ENCODE measurements at regions not wholly inside any gene's neighbourhood (a gene's known extent, or its start where the extent isn't known, plus 50 kb on each side); places are given as distances from the start of the nearest gene placed in this dataset.

- TF ChIP-seq, protein P1, sequence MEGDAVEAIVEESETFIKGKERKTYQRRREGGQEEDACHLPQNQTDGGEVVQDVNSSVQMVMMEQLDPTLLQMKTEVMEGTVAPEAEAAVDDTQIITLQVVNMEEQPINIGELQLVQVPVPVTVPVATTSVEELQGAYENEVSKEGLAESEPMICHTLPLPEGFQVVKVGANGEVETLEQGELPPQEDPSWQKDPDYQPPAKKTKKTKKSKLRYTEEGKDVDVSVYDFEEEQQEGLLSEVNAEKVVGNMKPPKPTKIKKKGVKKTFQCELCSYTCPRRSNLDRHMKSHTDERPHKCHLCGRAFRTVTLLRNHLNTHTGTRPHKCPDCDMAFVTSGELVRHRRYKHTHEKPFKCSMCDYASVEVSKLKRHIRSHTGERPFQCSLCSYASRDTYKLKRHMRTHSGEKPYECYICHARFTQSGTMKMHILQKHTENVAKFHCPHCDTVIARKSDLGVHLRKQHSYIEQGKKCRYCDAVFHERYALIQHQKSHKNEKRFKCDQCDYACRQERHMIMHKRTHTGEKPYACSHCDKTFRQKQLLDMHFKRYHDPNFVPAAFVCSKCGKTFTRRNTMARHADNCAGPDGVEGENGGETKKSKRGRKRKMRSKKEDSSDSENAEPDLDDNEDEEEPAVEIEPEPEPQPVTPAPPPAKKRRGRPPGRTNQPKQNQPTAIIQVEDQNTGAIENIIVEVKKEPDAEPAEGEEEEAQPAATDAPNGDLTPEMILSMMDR (IDR thresholded peaks at IDR 0.05; ENCODE audit: low read depth, low read length) = no peak
- no peak overlapping the region for H3K4me3 ChIP-seq (ENCODE audit: low read depth, low read length)
Measured at GRCh38 chr20:12722091-12722490, 286.7 kb upstream of the SPTLC3 start.

DNA sequence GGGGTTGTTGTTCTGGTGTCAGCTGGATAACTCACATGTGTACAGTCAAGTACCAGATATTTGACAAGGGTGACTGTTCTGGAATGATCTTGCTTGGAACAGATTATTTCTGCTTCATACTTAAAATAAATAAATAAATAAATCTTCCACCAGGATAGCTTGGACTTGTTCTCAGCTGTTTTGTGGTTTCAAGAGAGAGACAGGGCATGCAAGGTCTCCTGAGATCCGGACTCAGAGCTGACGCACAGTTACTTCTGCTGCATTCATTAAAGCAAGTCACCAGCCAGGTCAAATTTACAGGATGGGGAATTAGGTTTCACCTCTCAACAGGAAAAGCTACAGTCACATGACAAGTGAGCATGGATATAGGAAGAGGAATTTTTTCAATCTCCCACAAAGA is 285.0 kb upstream of the SPTLC3 start:
- TF ChIP-seq, protein P1 (IDR thresholded peaks at IDR 0.05; ENCODE audit: low read depth, low read length) = no peak
- H3K4me3 ChIP-seq (ENCODE audit: low read depth, low read length) = no peak overlapping the region

DNA sequence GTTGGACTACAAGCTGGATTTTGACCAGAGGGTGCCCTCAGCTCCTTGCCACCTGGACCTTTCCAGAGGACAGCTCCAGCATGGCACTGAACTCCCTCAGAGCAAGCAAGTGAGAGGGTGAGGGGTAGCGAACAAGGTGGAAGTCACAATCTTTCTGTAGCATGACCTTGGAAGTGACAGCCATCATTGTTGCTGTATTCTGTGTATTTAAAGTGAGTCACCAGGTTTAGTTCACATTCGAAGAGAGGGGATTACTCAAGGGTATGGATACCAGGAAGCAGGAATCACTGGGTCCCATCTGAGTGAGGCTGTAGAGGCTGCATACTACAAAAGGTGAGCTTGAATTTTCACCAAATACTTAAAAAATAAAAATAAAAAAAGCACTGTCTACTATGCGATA is 280.0 kb upstream of the SPTLC3 start:
- TF ChIP-seq, protein P1 (IDR thresholded peaks at IDR 0.05; ENCODE audit: low read depth, low read length) = no peak

GRCh38 chr20:12729326-12729725 is 279.4 kb upstream of the SPTLC3 start:
- TF ChIP-seq, protein P1 (IDR thresholded peaks at IDR 0.05; ENCODE audit: low read depth, low read length) = no peak
- no peak overlapping the region for H3K4me3 ChIP-seq (ENCODE audit: low read depth, low read length)

More for the DNA sequence above, 280.0 kb upstream of the SPTLC3 start:
- no peak overlapping the region for H3K4me3 ChIP-seq (ENCODE audit: low read depth, low read length)

GRCh38 chr20:12733811-12734210 is 275.0 kb upstream of the SPTLC3 start:
- TF ChIP-seq, protein P1 (IDR thresholded peaks at IDR 0.05; ENCODE audit: low read depth, low read length) = no peak
- no peak overlapping the region for H3K4me3 ChIP-seq (ENCODE audit: low read depth, low read length)

- TF ChIP-seq, protein P1 (IDR thresholded peaks at IDR 0.05; ENCODE audit: low read depth, low read length) = no peak
- no peak overlapping the region for H3K4me3 ChIP-seq (ENCODE audit: low read depth, low read length)
Measured at GRCh38 chr20:12737497-12737896, 271.3 kb upstream of the SPTLC3 start.

DNA sequence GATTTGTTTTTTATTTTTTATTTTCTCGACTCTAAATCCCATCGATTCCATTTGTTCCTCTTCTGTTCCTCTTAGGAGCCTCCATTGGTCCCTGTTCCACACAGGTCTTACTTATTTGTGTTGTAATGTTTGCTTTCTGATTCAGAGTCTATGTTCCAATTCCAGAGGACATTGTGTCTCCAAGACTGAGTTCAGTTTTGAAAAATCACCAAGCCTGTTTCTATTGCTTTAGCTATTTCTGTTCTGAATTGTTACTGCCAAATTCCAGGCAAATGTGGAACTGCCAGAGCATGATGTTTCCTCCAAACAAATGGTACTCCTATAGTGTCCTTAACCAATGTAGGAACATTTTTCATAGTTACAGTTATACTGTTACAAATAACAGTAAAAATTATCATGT is 270.9 kb upstream of the SPTLC3 start:
- TF ChIP-seq, protein P1 (IDR thresholded peaks at IDR 0.05; ENCODE audit: low read depth, low read length) = no peak
- H3K4me3 ChIP-seq (ENCODE audit: low read depth, low read length) = no peak overlapping the region
